Thoracic aorta (tissue), 2 donors: ENCODE measurements at regions not wholly inside any gene's neighbourhood (a gene's known extent, or its start where the extent isn't known, plus 50 kb on each side); places are given as distances from the start of the nearest gene placed in this dataset.
A peak's percentile ranks its signal among the peaks of the same experiment; 100 is the strongest.
"Not testable (repeated sequence)": the region's sequence is repeated elsewhere in the genome, so short reads cannot be mapped to it uniquely, and the experiment has no call there.

Experiments used
- ATAC-seq: fragments of 150-250 bp; one replicate; pipeline ENCODE4 v1.8.0; 2017; ENCODE audit warnings: low read depth; ENCODE audit not compliant: insufficient number of reproducible peaks, low FRiP score
- DNase-seq: peaks from one replicate; pipeline ENCODE4 v3.0.0-alpha.2; 2020; ENCODE audit warnings: low spot score
- H3K27ac ChIP-seq, 2 donors: fragments of 200-600 bp; sonication (generic); 1 replicate in 1 of 2; 2 replicates in 1 of 2; pipeline ENCODE4 v1.5.1; 2016; ENCODE audit warnings: mild to moderate bottlenecking in 2 of 2, moderate library complexity in 2 of 2
- H3K27me3 ChIP-seq: fragments of 200-600 bp; sonication (generic); replicated peaks from 2 replicates; pipeline ENCODE4 v1.6.0; 2016; ENCODE audit warnings: mild to moderate bottlenecking; ENCODE audit not compliant: insufficient read depth
- H3K36me3 ChIP-seq: fragments of 200-600 bp; sonication (generic); one replicate; pipeline ENCODE4 v1.5.1; 2016
- H3K4me1 ChIP-seq, 2 donors: fragments of 200-600 bp; sonication (generic); 1 replicate in 1 of 2; 2 replicates in 1 of 2; pipeline versions ENCODE4 v1.5.1 to v1.6.0; 2016; ENCODE audit warnings: low read depth in 2 of 2, mild to moderate bottlenecking in 1 of 2; ENCODE audit not compliant: control insufficient read depth in 1 of 2
- H3K4me3 ChIP-seq: fragments of 200-600 bp; sonication (generic); 2 replicates; pipeline ENCODE4 v1.5.1; 2016; ENCODE audit warnings: mild to moderate bottlenecking
- H3K9me3 ChIP-seq: fragments of 200-600 bp; sonication (generic); 2 replicates; pipeline ENCODE4 v1.5.1; 2016
- TF ChIP-seq, protein P1 (sequence below): fragments of 200-600 bp; sonication (generic); IDR thresholded peaks from one replicate; pipeline ENCODE4 v1.5.1; 2019; ENCODE audit warnings: antibody characterized with exemption

DNA sequence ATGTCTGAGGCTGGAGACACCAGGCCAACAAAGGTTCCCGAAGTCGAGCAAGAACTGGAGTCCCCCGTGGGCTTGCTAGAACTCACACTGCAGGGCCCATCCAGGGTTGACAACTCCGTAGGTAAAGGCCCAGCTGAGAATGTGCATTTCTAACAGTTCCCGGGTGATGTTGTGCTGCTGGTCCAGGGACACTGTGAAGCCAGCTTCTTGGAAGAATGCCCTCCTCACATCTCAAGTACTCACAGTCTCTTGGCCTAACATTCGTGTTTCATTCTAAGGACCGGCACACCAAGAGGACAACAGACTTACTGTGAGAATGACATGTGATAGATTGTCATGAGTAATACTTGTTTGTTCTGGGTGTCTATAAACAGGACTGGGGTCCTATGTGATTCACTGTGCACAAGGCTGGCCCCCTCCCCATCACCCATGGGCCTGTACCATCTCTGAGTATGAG is 682.3 kb upstream of the IGFBP3 start:
- DNase-seq (no peak), ATAC-seq (peak; percentile 11)
- H3K9me3 ChIP-seq = no peaks in the 10 kb centered on the region
- H3K27me3 ChIP-seq = no peaks in the 10 kb centered on the region
- H3K4me1 ChIP-seq = peaks cover 8 to 31% of the 10 kb centered on the region in 2 donors
- peak overlapping the region; percentile 61 to 72 for H3K27ac ChIP-seq
- no peak overlapping the region for H3K4me3 ChIP-seq
- TF ChIP-seq, protein P1, sequence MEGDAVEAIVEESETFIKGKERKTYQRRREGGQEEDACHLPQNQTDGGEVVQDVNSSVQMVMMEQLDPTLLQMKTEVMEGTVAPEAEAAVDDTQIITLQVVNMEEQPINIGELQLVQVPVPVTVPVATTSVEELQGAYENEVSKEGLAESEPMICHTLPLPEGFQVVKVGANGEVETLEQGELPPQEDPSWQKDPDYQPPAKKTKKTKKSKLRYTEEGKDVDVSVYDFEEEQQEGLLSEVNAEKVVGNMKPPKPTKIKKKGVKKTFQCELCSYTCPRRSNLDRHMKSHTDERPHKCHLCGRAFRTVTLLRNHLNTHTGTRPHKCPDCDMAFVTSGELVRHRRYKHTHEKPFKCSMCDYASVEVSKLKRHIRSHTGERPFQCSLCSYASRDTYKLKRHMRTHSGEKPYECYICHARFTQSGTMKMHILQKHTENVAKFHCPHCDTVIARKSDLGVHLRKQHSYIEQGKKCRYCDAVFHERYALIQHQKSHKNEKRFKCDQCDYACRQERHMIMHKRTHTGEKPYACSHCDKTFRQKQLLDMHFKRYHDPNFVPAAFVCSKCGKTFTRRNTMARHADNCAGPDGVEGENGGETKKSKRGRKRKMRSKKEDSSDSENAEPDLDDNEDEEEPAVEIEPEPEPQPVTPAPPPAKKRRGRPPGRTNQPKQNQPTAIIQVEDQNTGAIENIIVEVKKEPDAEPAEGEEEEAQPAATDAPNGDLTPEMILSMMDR = no peak
- H3K36me3 ChIP-seq = no peaks in the 10 kb centered on the region

DNA sequence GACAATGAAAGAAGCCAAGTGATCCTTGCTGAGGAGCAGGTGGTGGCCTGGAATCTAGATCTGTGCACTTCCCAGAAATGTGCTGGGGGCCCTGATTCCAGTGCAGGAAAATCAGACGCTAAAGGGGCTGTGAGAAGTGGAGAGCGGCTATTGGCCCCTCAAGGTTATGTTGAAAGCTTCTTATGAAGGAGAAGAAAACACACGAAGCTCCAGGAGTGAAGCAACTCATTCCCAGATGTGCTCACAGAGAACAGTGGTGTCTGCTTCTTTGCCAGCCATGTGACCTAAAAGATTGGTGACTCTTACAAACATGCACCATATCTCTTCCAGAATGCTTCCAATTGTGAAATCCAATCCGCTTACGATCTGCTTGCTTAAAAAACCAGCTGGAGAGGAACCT is 679.3 kb upstream of the IGFBP3 start:
- Histone ChIP-seq H3K27me3 (no peaks in the 10 kb centered on the region), H3K4me3 (no peak overlapping the region), H3K9me3 (no peaks in the 10 kb centered on the region), H3K27ac (no peak overlapping the region), H3K4me1 (peaks cover 8 to 28% of the 10 kb centered on the region in 2 donors), H3K36me3 (no peaks in the 10 kb centered on the region)
- DNase-seq (no peak), ATAC-seq (no peak)
- TF ChIP-seq, protein P1 = no peak

DNA sequence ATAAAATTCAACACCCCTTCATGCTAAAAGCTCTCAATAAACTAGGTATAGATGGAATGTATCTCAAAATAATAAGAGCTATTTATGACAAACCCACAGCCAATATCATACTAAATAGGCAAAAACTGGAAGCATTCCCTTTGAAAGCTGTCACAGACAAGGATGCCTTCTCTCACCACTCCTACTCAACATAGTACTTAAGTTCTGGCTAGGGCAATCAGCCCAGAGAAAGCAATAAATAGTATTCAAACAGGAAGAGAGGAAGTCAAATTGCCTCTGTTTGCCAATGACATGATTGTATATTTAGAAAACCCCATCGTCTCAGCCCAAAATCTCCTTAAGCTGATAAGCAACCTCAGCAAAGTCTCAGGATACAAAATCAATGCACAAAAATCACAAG is 673.8 kb upstream of the IGFBP3 start:
- H3K27ac ChIP-seq, H3K36me3 ChIP-seq, DNase-seq, H3K4me1 ChIP-seq, H3K27me3 ChIP-seq, ATAC-seq, H3K4me3 ChIP-seq, H3K9me3 ChIP-seq: not testable (repeated sequence)

DNA sequence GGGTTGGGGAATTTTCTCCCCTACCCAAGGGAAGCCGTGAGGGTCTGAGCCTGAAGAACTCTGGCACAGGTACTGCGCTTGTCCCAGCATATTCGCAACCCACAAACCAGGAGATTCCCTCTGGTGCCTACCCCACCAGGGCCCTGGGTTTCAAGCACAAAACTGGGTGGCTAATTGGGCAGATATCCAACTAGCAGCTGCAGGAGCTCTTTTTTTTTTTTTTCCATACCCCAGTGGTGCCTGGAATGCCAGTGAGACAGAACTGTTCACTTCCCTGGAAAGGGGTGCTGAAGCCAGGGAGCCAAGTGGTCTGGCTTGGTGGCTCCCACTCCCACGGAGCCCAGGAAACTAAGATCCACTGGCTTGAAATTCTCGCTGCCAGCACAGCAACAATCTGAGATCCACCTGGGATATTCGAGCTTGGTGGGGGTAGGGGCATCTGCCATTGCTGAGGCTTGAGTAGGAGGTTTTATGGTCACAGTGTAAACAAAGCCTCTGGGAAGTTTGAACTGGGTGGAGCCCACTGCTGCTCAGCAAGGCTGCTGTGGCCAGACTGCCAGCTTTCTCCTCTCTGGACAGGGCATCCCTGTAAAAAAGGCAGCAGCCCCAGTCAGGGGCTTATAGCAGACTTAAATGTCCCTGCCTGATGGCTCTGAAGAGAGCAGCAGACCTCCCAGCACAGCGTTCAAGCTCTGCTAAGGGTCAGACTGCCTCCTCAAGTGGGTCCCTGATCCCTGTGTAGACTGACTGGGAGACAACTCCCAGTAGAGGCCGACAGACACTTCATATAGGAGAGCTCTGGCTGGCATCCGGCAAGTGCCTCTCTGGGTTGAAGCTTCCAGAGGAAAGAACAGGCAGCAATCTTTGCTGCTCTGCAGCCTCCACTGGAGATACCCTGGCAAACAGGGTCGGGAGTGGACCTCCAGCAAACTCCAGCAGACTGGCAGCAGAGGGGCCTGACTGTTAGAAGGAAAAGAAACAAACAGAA is 670.1 kb upstream of the IGFBP3 start:
- H3K4me3 ChIP-seq, H3K36me3 ChIP-seq, H3K27me3 ChIP-seq, DNase-seq, H3K27ac ChIP-seq, H3K9me3 ChIP-seq, H3K4me1 ChIP-seq, ATAC-seq: not testable (repeated sequence)

DNA sequence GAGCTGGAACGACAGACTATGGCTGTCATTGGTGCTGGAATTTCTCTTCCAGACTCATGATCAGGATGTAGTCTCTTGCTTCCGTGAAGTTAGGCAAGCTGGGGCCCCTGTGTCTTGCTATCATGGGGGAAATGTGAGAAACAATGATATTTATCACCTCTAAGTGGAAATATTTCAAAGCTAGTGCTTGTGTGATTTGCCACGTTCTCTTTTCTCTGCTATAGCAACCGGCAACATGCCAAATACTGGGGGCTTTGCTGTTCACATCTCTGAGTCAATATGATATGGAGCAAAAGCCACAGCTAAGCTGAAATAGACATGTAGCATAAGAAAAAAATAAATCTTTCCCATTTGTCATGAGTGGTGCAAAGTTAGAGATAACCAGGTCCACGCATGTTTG is 668.2 kb upstream of the IGFBP3 start:
- Histone ChIP-seq H3K9me3 (no peaks in the 10 kb centered on the region), H3K27me3 (no peaks in the 10 kb centered on the region), H3K4me1 (no peaks in the 10 kb centered on the region), H3K27ac (no peak overlapping the region), H3K4me3 (no peak overlapping the region), H3K36me3 (no peaks in the 10 kb centered on the region)
- TF ChIP-seq, protein P1 = no peak
- ATAC-seq (no peak), DNase-seq (no peak)

DNA sequence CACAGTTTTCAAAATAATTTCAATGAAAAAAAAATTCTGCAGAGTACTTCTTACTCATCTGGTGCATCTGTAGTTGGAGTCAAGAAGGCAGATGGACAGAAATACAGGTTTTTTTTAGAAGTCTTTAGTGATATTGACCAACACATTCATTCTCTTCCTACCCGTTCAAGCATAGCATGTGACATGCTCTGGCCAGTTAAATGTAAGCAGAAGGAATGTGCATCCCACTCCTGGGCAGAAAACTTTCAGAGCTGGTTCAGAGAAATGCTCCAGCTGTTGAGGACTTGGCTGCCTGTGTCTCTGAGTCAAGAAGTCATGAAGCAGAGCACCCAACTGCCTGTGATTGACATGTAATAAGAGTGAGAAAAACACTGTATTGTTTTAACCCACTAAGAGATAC is 665.3 kb upstream of the IGFBP3 start:
- Histone ChIP-seq H3K4me1 (no peaks in the 10 kb centered on the region), H3K27ac (no peak overlapping the region), H3K36me3 (no peaks in the 10 kb centered on the region), H3K9me3 (no peaks in the 10 kb centered on the region), H3K27me3 (no peaks in the 10 kb centered on the region), H3K4me3 (no peak overlapping the region)
- TF ChIP-seq, protein P1 = no peak
- DNase-seq (no peak), ATAC-seq (no peak)
